ENCODE measurements at regions not wholly inside any gene's neighbourhood (a gene's known extent, or its start where the extent isn't known, plus 50 kb on each side); places are given as distances from the start of the nearest gene placed in this dataset.
"Not testable (repeated sequence)": the region's sequence is repeated elsewhere in the genome, so short reads cannot be mapped to it uniquely, and the experiment has no call there.

- WGBS, 2 donors = 9 to 27% methylated on average over 1 of the region's 1 CpG
- no peak for DNase-seq
- Histone ChIP-seq H3K4me1 (no peaks in the 10 kb centered on the region), H3K4me3 (no peak overlapping the region), H3K36me3 (no peaks in the 10 kb centered on the region), H3K27ac (no peak overlapping the region), H3K27me3 (no peaks in the 10 kb centered on the region), H3K9me3 (peaks cover 0 to 4% (median 0%) of the 10 kb centered on the region in 3 donors)
- TF ChIP-seq POLR2A (IDR thresholded peaks at IDR 0.05) (no peak), CTCF (IDR thresholded peaks at IDR 0.05) (no peak)
- intact Hi-C loops (cut with DNase I) = no loop called here
Measured at GRCh38 chr2:19623488-19623887, 265.1 kb upstream of the OSR1 start.

- intact Hi-C loops (cut with DNase I) = no loop called here
- H3K27me3 ChIP-seq = no peaks in the 10 kb centered on the region
- H3K4me3 ChIP-seq = no peak overlapping the region
- H3K27ac ChIP-seq = no peak overlapping the region
- TF ChIP-seq POLR2A (IDR thresholded peaks at IDR 0.05) (no peak), CTCF (IDR thresholded peaks at IDR 0.05) (no peak)
- no peak for DNase-seq
- peaks cover 0 to 9% (median 8%) of the 10 kb centered on the region in 3 donors for H3K9me3 ChIP-seq
- H3K4me1 ChIP-seq = no peaks in the 10 kb centered on the region
- no peaks in the 10 kb centered on the region for H3K36me3 ChIP-seq
- WGBS, 2 donors = 100% methylated on average over 1 of the region's 1 CpG; no CpG with 5 or more reads in 1 of the 2 donors
Measured at GRCh38 chr2:19617257-19617848, 258.9 kb upstream of the OSR1 start.

- H3K9me3 ChIP-seq; intact Hi-C loops (cut with DNase I); H3K36me3 ChIP-seq; H3K4me3 ChIP-seq; H3K4me1 ChIP-seq; DNase-seq; H3K27me3 ChIP-seq; H3K27ac ChIP-seq: not testable (repeated sequence)
- 81 to 91% methylated on average over 6 of the region's 6 CpGs for WGBS, 2 donors
Measured at GRCh38 chr2:19615402-19615801, 257.0 kb upstream of the OSR1 start.

- Histone ChIP-seq H3K27me3 (no peaks in the 10 kb centered on the region), H3K27ac (no peak overlapping the region), H3K4me1 (no peaks in the 10 kb centered on the region), H3K36me3 (no peaks in the 10 kb centered on the region), H3K4me3 (no peak overlapping the region), H3K9me3 (peaks cover 0 to 9% (median 8%) of the 10 kb centered on the region in 3 donors)
- TF ChIP-seq CTCF (IDR thresholded peaks at IDR 0.05) = no peak
- no peak for TF ChIP-seq POLR2A (IDR thresholded peaks at IDR 0.05)
- intact Hi-C loops (cut with DNase I) = no loop called here
- DNase-seq = no peak
- 33 to 37% methylated on average over 2 of the region's 2 CpGs for WGBS, 2 donors
Measured at GRCh38 chr2:19614066-19614465, 255.6 kb upstream of the OSR1 start.

GRCh38 chr2:19611491-19612332 lies 253.3 kb upstream of the OSR1 start:
- H3K4me3 ChIP-seq = no peak overlapping the region
- H3K27ac ChIP-seq = no peak overlapping the region
- no peaks in the 10 kb centered on the region for H3K4me1 ChIP-seq
- peaks cover 0 to 8% (median 4%) of the 10 kb centered on the region in 3 donors for H3K9me3 ChIP-seq
- TF ChIP-seq POLR2A (IDR thresholded peaks at IDR 0.05) = no peak
- intact Hi-C loops (cut with DNase I) = no loop called here
- 73 to 81% methylated on average over 3 to 4 of the region's 4 CpGs for WGBS, 2 donors
- no peak for DNase-seq
- H3K27me3 ChIP-seq = no peaks in the 10 kb centered on the region
- H3K36me3 ChIP-seq = no peaks in the 10 kb centered on the region

GRCh38 chr2:19609266-19609665 lies 250.8 kb upstream of the OSR1 start:
- Histone ChIP-seq H3K27ac (no peak overlapping the region), H3K36me3 (no peaks in the 10 kb centered on the region), H3K4me3 (no peak overlapping the region), H3K9me3 (no peaks in the 10 kb centered on the region), H3K4me1 (no peaks in the 10 kb centered on the region), H3K27me3 (no peaks in the 10 kb centered on the region)
- TF ChIP-seq CTCF (IDR thresholded peaks at IDR 0.05) (no peak), POLR2A (IDR thresholded peaks at IDR 0.05) (no peak)
- no peak for DNase-seq
- intact Hi-C loops (cut with DNase I) = no loop called here
- 52 to 58% methylated on average over 4 to 6 of the region's 6 CpGs for WGBS, 2 donors

Measured in esophagus squamous epithelium (tissue), 5 donors.